ENCODE measurements at regions not wholly inside any gene's neighbourhood (a gene's known extent, or its start where the extent isn't known, plus 50 kb on each side); places are given as distances from the start of the nearest gene placed in this dataset.

DNA sequence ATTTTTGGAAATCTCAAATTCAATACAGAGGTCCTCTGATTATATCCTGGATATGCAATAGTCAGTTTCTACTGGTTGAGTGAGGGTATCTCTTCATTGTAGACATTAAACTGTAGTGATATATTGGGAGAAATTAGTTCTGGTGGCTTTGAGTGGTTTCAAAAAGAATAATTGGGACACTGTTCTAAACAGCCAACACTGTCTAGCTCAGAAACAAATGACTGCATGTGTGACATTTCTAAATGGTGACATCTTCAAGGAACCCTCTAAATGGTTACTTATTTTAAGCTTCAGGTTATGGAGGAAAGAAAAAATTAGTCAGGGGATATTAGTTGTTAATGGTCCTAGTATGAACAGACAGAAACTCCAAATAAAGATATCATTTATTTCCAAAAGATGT, 186.2 kb downstream of the LARP7 start:
- Histone ChIP-seq H3K9me3 (ENCODE audit: control insufficient read depth, low read depth, low read length) (no peaks in the 10 kb centered on the region), H3K79me2 (ENCODE audit: control insufficient read depth, insufficient read depth, low read length) (no peaks in the 10 kb centered on the region), H3K27me3 (ENCODE audit: control insufficient read depth, extremely low read depth, insufficient read depth, low read length) (no peaks in the 10 kb centered on the region), H4K20me1 (ENCODE audit: control insufficient read depth, extremely low read depth, insufficient read depth, low read length) (no peaks in the 10 kb centered on the region), H3K4me1 (ENCODE audit: control insufficient read depth, extremely low read depth, insufficient read depth, low read length) (peaks cover 5% of the 10 kb centered on the region), H3K9me1 (ENCODE audit: control insufficient read depth, extremely low read depth, insufficient read depth, low read length) (no peaks in the 10 kb centered on the region), H3K36me3 (ENCODE audit: control insufficient read depth in 2 of 2, extremely low read depth in 1 of 2, insufficient read depth in 2 of 2, low read length in 2 of 2) (no peaks in the 10 kb centered on the region), H2AFZ (ENCODE audit: control insufficient read depth, low read length) (no peak overlapping the region), H3K4me2 (ENCODE audit: control insufficient read depth, extremely low read depth, insufficient read depth, low read depth, low read length) (no peak overlapping the region), H3K27ac (ENCODE audit: control insufficient read depth, insufficient read depth, low read length) (no peak overlapping the region), H3K4me3 (ENCODE audit: control insufficient read depth in 2 of 3, extremely low read depth in 1 of 3, insufficient read depth in 2 of 3, low read depth in 1 of 3, low read length in 3 of 3) (no peak overlapping the region), H3K9ac (ENCODE audit: control insufficient read depth, extremely low read depth, insufficient read depth, low read length) (no peak overlapping the region)
- TF ChIP-seq EZH2 (IDR thresholded peaks at IDR 0.05; ENCODE audit: low read length) = no peak
- TF ChIP-seq, protein P1, sequence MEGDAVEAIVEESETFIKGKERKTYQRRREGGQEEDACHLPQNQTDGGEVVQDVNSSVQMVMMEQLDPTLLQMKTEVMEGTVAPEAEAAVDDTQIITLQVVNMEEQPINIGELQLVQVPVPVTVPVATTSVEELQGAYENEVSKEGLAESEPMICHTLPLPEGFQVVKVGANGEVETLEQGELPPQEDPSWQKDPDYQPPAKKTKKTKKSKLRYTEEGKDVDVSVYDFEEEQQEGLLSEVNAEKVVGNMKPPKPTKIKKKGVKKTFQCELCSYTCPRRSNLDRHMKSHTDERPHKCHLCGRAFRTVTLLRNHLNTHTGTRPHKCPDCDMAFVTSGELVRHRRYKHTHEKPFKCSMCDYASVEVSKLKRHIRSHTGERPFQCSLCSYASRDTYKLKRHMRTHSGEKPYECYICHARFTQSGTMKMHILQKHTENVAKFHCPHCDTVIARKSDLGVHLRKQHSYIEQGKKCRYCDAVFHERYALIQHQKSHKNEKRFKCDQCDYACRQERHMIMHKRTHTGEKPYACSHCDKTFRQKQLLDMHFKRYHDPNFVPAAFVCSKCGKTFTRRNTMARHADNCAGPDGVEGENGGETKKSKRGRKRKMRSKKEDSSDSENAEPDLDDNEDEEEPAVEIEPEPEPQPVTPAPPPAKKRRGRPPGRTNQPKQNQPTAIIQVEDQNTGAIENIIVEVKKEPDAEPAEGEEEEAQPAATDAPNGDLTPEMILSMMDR (optimal IDR thresholded peaks at IDR 0.05 in 1 of 3, IDR thresholded peaks at IDR 0.05 in 1 of 3, conservative IDR thresholded peaks at IDR 0.05 in 1 of 3; ENCODE audit: extremely low read depth in 1 of 3, insufficient read depth in 2 of 3, low read length in 3 of 3) = no peak
- DNase-seq (ENCODE audit: low read depth, low spot score) (no peak), FAIRE-seq (no peak)
- dilution Hi-C loops (cut with MboI; ENCODE audit: extremely low pct_ligation_motif_present, low sequenced_read_pairs) = no loop called here

DNA sequence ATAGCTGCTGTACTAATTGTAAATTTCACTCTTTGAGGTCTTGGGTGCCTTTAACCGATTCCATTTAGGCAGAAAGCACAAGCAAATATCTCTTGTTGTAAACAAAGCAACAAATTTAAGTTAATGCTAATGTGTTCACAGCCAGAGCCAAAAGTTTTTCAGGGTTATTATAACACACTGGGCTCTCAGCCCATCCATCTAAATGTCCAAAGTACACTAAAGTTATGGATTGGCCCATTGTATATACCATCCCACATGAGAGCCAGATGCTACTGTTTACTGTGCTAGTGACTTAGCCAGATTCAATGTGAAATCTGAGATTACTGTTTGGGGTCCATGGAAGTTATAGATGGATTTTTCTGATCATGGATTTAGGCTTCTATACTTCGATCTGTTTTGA, 186.7 kb downstream of the LARP7 start:
- Histone ChIP-seq H3K9me1 (ENCODE audit: control insufficient read depth, extremely low read depth, insufficient read depth, low read length) (no peaks in the 10 kb centered on the region), H3K27ac (ENCODE audit: control insufficient read depth, insufficient read depth, low read length) (no peak overlapping the region), H3K4me2 (ENCODE audit: control insufficient read depth, extremely low read depth, insufficient read depth, low read depth, low read length) (no peak overlapping the region), H3K9me3 (ENCODE audit: control insufficient read depth, low read depth, low read length) (no peaks in the 10 kb centered on the region), H3K4me1 (ENCODE audit: control insufficient read depth, extremely low read depth, insufficient read depth, low read length) (peaks cover under 1% of the 10 kb centered on the region), H2AFZ (ENCODE audit: control insufficient read depth, low read length) (no peak overlapping the region), H3K36me3 (ENCODE audit: control insufficient read depth in 2 of 2, extremely low read depth in 1 of 2, insufficient read depth in 2 of 2, low read length in 2 of 2) (no peaks in the 10 kb centered on the region), H3K79me2 (ENCODE audit: control insufficient read depth, insufficient read depth, low read length) (no peaks in the 10 kb centered on the region), H4K20me1 (ENCODE audit: control insufficient read depth, extremely low read depth, insufficient read depth, low read length) (no peaks in the 10 kb centered on the region), H3K27me3 (ENCODE audit: control insufficient read depth, extremely low read depth, insufficient read depth, low read length) (no peaks in the 10 kb centered on the region), H3K9ac (ENCODE audit: control insufficient read depth, extremely low read depth, insufficient read depth, low read length) (no peak overlapping the region), H3K4me3 (ENCODE audit: control insufficient read depth in 2 of 3, extremely low read depth in 1 of 3, insufficient read depth in 2 of 3, low read depth in 1 of 3, low read length in 3 of 3) (no peak overlapping the region)
- dilution Hi-C loops (cut with MboI; ENCODE audit: extremely low pct_ligation_motif_present, low sequenced_read_pairs) = no loop called here
- FAIRE-seq = no peak
- DNase-seq (ENCODE audit: low read depth, low spot score) = no peak
- TF ChIP-seq, protein P1 (optimal IDR thresholded peaks at IDR 0.05 in 1 of 3, IDR thresholded peaks at IDR 0.05 in 1 of 3, conservative IDR thresholded peaks at IDR 0.05 in 1 of 3; ENCODE audit: extremely low read depth in 1 of 3, insufficient read depth in 2 of 3, low read length in 3 of 3) = no peak
- TF ChIP-seq EZH2 (IDR thresholded peaks at IDR 0.05; ENCODE audit: low read length) = no peak

Measured in keratinocyte (primary cell).